Ascending aorta (tissue), 2 donors: ENCODE measurements at regions not wholly inside any gene's neighbourhood (a gene's known extent, or its start where the extent isn't known, plus 50 kb on each side); places are given as distances from the start of the nearest gene placed in this dataset.

Source experiments
- DNase-seq, 2 donors: peaks; one replicate each; pipeline ENCODE4 v3.0.0-alpha.2; 2019; ENCODE audit warnings: low spot score in 2 of 2
- H3K27ac ChIP-seq, 2 donors: fragments of 200-600 bp; sonication (generic); one replicate each; pipeline ENCODE4 v1.5.1; 2016 to 2017; ENCODE audit warnings: mild to moderate bottlenecking in 1 of 2
- H3K27me3 ChIP-seq: fragments of 200-600 bp; sonication (generic); one replicate; pipeline ENCODE4 v1.5.1; 2017
- H3K36me3 ChIP-seq, 2 donors: fragments of 200-600 bp; sonication (generic); one replicate each; pipeline ENCODE4 v1.5.1; 2016
- H3K4me1 ChIP-seq, 2 donors: fragments of 200-600 bp; sonication (generic); one replicate each; pipeline ENCODE4 v1.5.1; 2016 to 2017; ENCODE audit warnings: mild to moderate bottlenecking in 1 of 2
- H3K4me3 ChIP-seq, 2 donors: fragments of 200-600 bp; sonication (generic); one replicate each; pipeline ENCODE4 v1.5.1; 2016 to 2017; ENCODE audit warnings: mild to moderate bottlenecking in 1 of 2
- H3K9me3 ChIP-seq, 2 donors: fragments of 200-600 bp; sonication (generic); one replicate each; pipeline ENCODE4 v1.5.1; 2016
- CTCF ChIP-seq, 3 experiments: fragments of 200-600 bp in 2 of 3; fragments of 450-650 bp in 1 of 3; sonication (generic) in 2 of 3; IDR thresholded peaks; one replicate each; pipeline ENCODE4 v1.5.1; 2016 to 2019; ENCODE audit warnings: antibody characterized with exemption in 3 of 3, mild to moderate bottlenecking in 1 of 3, moderate library complexity in 1 of 3
- intact Hi-C: fragments of 100-400 bp; cut with DNase I; formaldehyde crosslinking; loops from one replicate; pipeline ENCODE4 v1.15.1; 2023

- Histone ChIP-seq H3K36me3 (no peaks in the 10 kb centered on the region), H3K27me3 (no peaks in the 10 kb centered on the region), H3K4me1 (peaks cover 0 to 2% of the 10 kb centered on the region in 2 donors), H3K27ac (no peak overlapping the region), H3K4me3 (no peak overlapping the region), H3K9me3 (no peaks in the 10 kb centered on the region)
- TF ChIP-seq CTCF (IDR thresholded peaks at IDR 0.05): no peak
- no peak for DNase-seq
- intact Hi-C loops: no loop called here
Measured at GRCh38 chr12:19922717-19923116, 445.6 kb upstream of the PDE3A start.

- peaks cover 0 to 2% of the 10 kb centered on the region in 2 donors for H3K4me1 ChIP-seq
- no peak for TF ChIP-seq CTCF (IDR thresholded peaks at IDR 0.05)
- no peaks in the 10 kb centered on the region for H3K27me3 ChIP-seq
- H3K9me3 ChIP-seq: no peaks in the 10 kb centered on the region
- no peak overlapping the region for H3K27ac ChIP-seq
- DNase-seq: no peak
- no peak overlapping the region for H3K4me3 ChIP-seq
- intact Hi-C loops: no loop called here
- H3K36me3 ChIP-seq: no peaks in the 10 kb centered on the region
Measured at GRCh38 chr12:19924360-19924759, 444.0 kb upstream of the PDE3A start.

GRCh38 chr12:19925841-19926240 lies 442.5 kb upstream of the PDE3A start:
- DNase-seq: no peak
- Histone ChIP-seq H3K9me3 (no peaks in the 10 kb centered on the region), H3K4me3 (no peak overlapping the region), H3K27me3 (no peaks in the 10 kb centered on the region), H3K36me3 (no peaks in the 10 kb centered on the region), H3K27ac (no peak overlapping the region), H3K4me1 (peaks cover 0 to 2% of the 10 kb centered on the region in 2 donors)
- TF ChIP-seq CTCF (IDR thresholded peaks at IDR 0.05): no peak
- intact Hi-C loops: no loop called here

GRCh38 chr12:19926266-19926665 lies 442.1 kb upstream of the PDE3A start:
- no peak overlapping the region for H3K4me3 ChIP-seq
- peaks cover 0 to 2% of the 10 kb centered on the region in 2 donors for H3K4me1 ChIP-seq
- TF ChIP-seq CTCF (IDR thresholded peaks at IDR 0.05): no peak
- no peaks in the 10 kb centered on the region for H3K9me3 ChIP-seq
- intact Hi-C loops: no loop called here
- no peak for DNase-seq
- H3K27ac ChIP-seq: no peak overlapping the region
- H3K36me3 ChIP-seq: no peaks in the 10 kb centered on the region
- no peaks in the 10 kb centered on the region for H3K27me3 ChIP-seq

GRCh38 chr12:19927661-19928060 lies 440.7 kb upstream of the PDE3A start:
- no peaks in the 10 kb centered on the region for H3K36me3 ChIP-seq
- no peak overlapping the region for H3K27ac ChIP-seq
- H3K4me1 ChIP-seq: peaks cover 0 to 2% of the 10 kb centered on the region in 2 donors
- no peaks in the 10 kb centered on the region for H3K27me3 ChIP-seq
- no peaks in the 10 kb centered on the region for H3K9me3 ChIP-seq
- TF ChIP-seq CTCF (IDR thresholded peaks at IDR 0.05): no peak
- no peak overlapping the region for H3K4me3 ChIP-seq
- no peak for DNase-seq
- intact Hi-C loops: no loop called here

GRCh38 chr12:19932413-19932812 lies 435.9 kb upstream of the PDE3A start:
- H3K36me3 ChIP-seq: no peaks in the 10 kb centered on the region
- intact Hi-C loops: no loop called here
- H3K9me3 ChIP-seq: no peaks in the 10 kb centered on the region

More at GRCh38 chr12:19932413-19932812, 435.9 kb upstream of the PDE3A start:
- no peak for DNase-seq
- H3K4me3 ChIP-seq: no peak overlapping the region
- H3K27me3 ChIP-seq: no peaks in the 10 kb centered on the region
- TF ChIP-seq CTCF (IDR thresholded peaks at IDR 0.05): no peak
- H3K27ac ChIP-seq: no peak overlapping the region
- H3K4me1 ChIP-seq: peaks cover 0 to 2% of the 10 kb centered on the region in 2 donors
